Endodermal cell (in vitro differentiated cells): ENCODE measurements at regions not wholly inside any gene's neighbourhood (a gene's known extent, or its start where the extent isn't known, plus 50 kb on each side); places are given as distances from the start of the nearest gene placed in this dataset.

ENCODE experiments used
- DNase-seq: peaks from one replicate; pipeline ENCODE4 v3.0.0-alpha.2; 2017
- H3K27ac ChIP-seq: 2 replicates; pipeline ENCODE4 v1.5.1; 2013; ENCODE audit warnings: mild to moderate bottlenecking, low read depth, low read length, moderate library complexity
- H3K27me3 ChIP-seq: 2 replicates; pipeline ENCODE4 v1.6.1; 2013; ENCODE audit warnings: mild to moderate bottlenecking, low read length, moderate library complexity; ENCODE audit not compliant: insufficient read depth, control insufficient read depth, poor library complexity, severe bottlenecking
- H3K36me3 ChIP-seq: 2 replicates; pipeline ENCODE4 v1.7.0; 2013; ENCODE audit warnings: mild to moderate bottlenecking, low read length, moderate library complexity; ENCODE audit not compliant: control insufficient read depth, insufficient read depth
- H3K4me1 ChIP-seq: one replicate; pipeline ENCODE4 v1.7.0; 2013; ENCODE audit warnings: low read length; ENCODE audit not compliant: control insufficient read depth, insufficient read depth
- H3K4me3 ChIP-seq: 2 replicates; pipeline ENCODE4 v1.5.1; 2013; ENCODE audit warnings: mild to moderate bottlenecking, low read length, moderate library complexity
- H3K9ac ChIP-seq: 2 replicates; pipeline ENCODE4 v1.6.1; 2013; ENCODE audit warnings: mild to moderate bottlenecking, low read length, moderate library complexity; ENCODE audit not compliant: poor library complexity, severe bottlenecking; ENCODE audit errors: extremely low read depth
- H3K9me3 ChIP-seq: 2 replicates; pipeline ENCODE4 v1.6.1; 2013; ENCODE audit warnings: mild to moderate bottlenecking, low read length, moderate library complexity; ENCODE audit not compliant: control insufficient read depth
- H3K27ac Mint-ChIP-seq: 2 replicates; pipeline ENCODE4 v1.8.0; 2020; ENCODE audit warnings: mixed read lengths
- H3K27me3 Mint-ChIP-seq: 2 replicates; pipeline ENCODE4 v1.8.0; 2021; ENCODE audit warnings: mild to moderate bottlenecking, mixed read lengths; ENCODE audit not compliant: insufficient read depth
- H3K36me3 Mint-ChIP-seq: 2 replicates; pipeline ENCODE4 v1.8.0; 2020; ENCODE audit warnings: low read depth, mixed read lengths
- H3K4me1 Mint-ChIP-seq: 2 replicates; pipeline ENCODE4 v1.8.0; 2020; ENCODE audit warnings: mixed read lengths
- H3K4me3 Mint-ChIP-seq: 2 replicates; pipeline ENCODE4 v1.8.0; 2020; ENCODE audit warnings: mild to moderate bottlenecking, moderate library complexity, mixed read lengths
- H3K9me3 Mint-ChIP-seq: 2 replicates; pipeline ENCODE4 v1.8.0; 2020; ENCODE audit warnings: mild to moderate bottlenecking, mixed read lengths
- CTCF ChIP-seq: fragments of 200-600 bp; sonication (generic); conservative IDR thresholded peaks from 2 replicates; pipeline ENCODE4 v1.5.0; 2021; ENCODE audit warnings: antibody characterized with exemption, mild to moderate bottlenecking
- WGBS, 2 experiments: methylation state at CpG; one replicate each; pipeline versions ENCODE4 v1.1.5 to v1.1.7; 2013; ENCODE audit warnings: missing lambda C conversion rate in 2 of 2, mixed read lengths in 1 of 2; ENCODE audit not compliant: insufficient coverage in 1 of 2, insufficient read length in 1 of 2; 5-methylcytosine and 5-hydroxymethylcytosine counted together

- Mint-ChIP-seq H3K9me3 (no peaks in the 10 kb centered on the region), H3K4me3 (no peak overlapping the region), H3K4me1 (no peaks in the 10 kb centered on the region), H3K27ac (no peak overlapping the region), H3K36me3 (no peaks in the 10 kb centered on the region), H3K27me3 (peaks cover 1% of the 10 kb centered on the region)
- Histone ChIP-seq H3K27me3 (no peaks in the 10 kb centered on the region), H3K4me3 (no peak overlapping the region), H3K9me3 (no peaks in the 10 kb centered on the region), H3K27ac (no peak overlapping the region), H3K9ac (no peak overlapping the region), H3K4me1 (no peaks in the 10 kb centered on the region), H3K36me3 (no peaks in the 10 kb centered on the region)
- no peak for TF ChIP-seq CTCF
- 83 to 89% methylated on average over 1 to 4 of the region's 4 CpGs for whole genome bisulfite sequencing, 2 experiments
- DNase-seq, result no peak
These were observed 66.7 kb upstream of the FAM136A start for GRCh38 chr2:70368545-70368944.

GRCh38 chr2:70367722-70368323 lies 66.0 kb upstream of the FAM136A start:
- peak; percentile 75 for DNase-seq

GRCh38 chr2:70362661-70363060 lies 60.8 kb upstream of the FAM136A start:
- Mint-ChIP-seq H3K27ac (no peak overlapping the region), H3K36me3 (no peaks in the 10 kb centered on the region), H3K4me3 (no peak overlapping the region), H3K4me1 (no peaks in the 10 kb centered on the region), H3K9me3 (no peaks in the 10 kb centered on the region), H3K27me3 (peaks cover 6% of the 10 kb centered on the region)
- Histone ChIP-seq H3K9ac (no peak overlapping the region), H3K27me3 (no peaks in the 10 kb centered on the region), H3K4me3 (no peak overlapping the region), H3K36me3 (no peaks in the 10 kb centered on the region), H3K27ac (no peak overlapping the region), H3K9me3 (no peaks in the 10 kb centered on the region), H3K4me1 (no peaks in the 10 kb centered on the region)
- no peak for DNase-seq
- 94 to 98% methylated on average over 5 to 6 of the region's 6 CpGs for WGBS, 2 experiments
- TF ChIP-seq CTCF, result no peak

More at GRCh38 chr2:70367722-70368323, 66.0 kb upstream of the FAM136A start:
- Histone ChIP-seq H3K9me3 (no peaks in the 10 kb centered on the region), H3K4me3 (no peak overlapping the region), H3K9ac (no peak overlapping the region), H3K4me1 (no peaks in the 10 kb centered on the region), H3K27ac (no peak overlapping the region), H3K36me3 (no peaks in the 10 kb centered on the region), H3K27me3 (no peaks in the 10 kb centered on the region)
- Mint-ChIP-seq H3K9me3 (no peaks in the 10 kb centered on the region), H3K4me1 (no peaks in the 10 kb centered on the region), H3K36me3 (no peaks in the 10 kb centered on the region), H3K27me3 (peaks cover 4% of the 10 kb centered on the region), H3K27ac (no peak overlapping the region), H3K4me3 (no peak overlapping the region)
- 84% methylated on average over 4 to 8 of the region's 8 CpGs for WGBS, 2 experiments
- no peak for TF ChIP-seq CTCF
